Subcutaneous abdominal adipose tissue (tissue), 5 donors: ENCODE measurements at regions not wholly inside any gene's neighbourhood (a gene's known extent, or its start where the extent isn't known, plus 50 kb on each side); places are given as distances from the start of the nearest gene placed in this dataset.

Experiments used
- H3K27ac ChIP-seq: one replicate; pipeline ENCODE4 v1.7.0; 2013; ENCODE audit warnings: low read depth, mild to moderate bottlenecking, inconsistent platforms, low read length, moderate library complexity
- H3K27me3 ChIP-seq, 5 donors: one replicate each; pipeline ENCODE4 v1.7.0; 2013; ENCODE audit warnings: low read length in 5 of 5, inconsistent platforms in 1 of 5; ENCODE audit not compliant: control insufficient read depth in 5 of 5, insufficient read depth in 4 of 5
- H3K36me3 ChIP-seq, 5 donors: one replicate each; pipeline ENCODE4 v1.7.0; 2013; ENCODE audit warnings: low read length in 5 of 5; ENCODE audit not compliant: control insufficient read depth in 5 of 5, insufficient read depth in 5 of 5
- H3K4me1 ChIP-seq, 5 donors: one replicate each; pipeline ENCODE4 v1.7.0; 2013; ENCODE audit warnings: low read length in 5 of 5, mild to moderate bottlenecking in 3 of 5, moderate library complexity in 1 of 5; ENCODE audit not compliant: control insufficient read depth in 5 of 5, insufficient read depth in 5 of 5
- H3K4me3 ChIP-seq, 5 donors: one replicate each; pipeline ENCODE4 v1.7.0; 2013; ENCODE audit warnings: low read length in 5 of 5, low read depth in 1 of 5
- H3K9ac ChIP-seq, 5 donors: one replicate each; pipeline ENCODE4 v1.7.0; 2013; ENCODE audit warnings: low read length in 5 of 5, mild to moderate bottlenecking in 4 of 5, moderate library complexity in 3 of 5
- H3K9me3 ChIP-seq, 5 donors: one replicate each; pipeline ENCODE4 v1.7.0; 2013; ENCODE audit warnings: low read length in 5 of 5; ENCODE audit not compliant: control insufficient read depth in 5 of 5
- donor health status: healthy.
- donor health status: healthy.
- donor health status: healthy.
- donor health status: healthy.
- donor health status: healthy.

- H3K4me3 ChIP-seq: peak overlapping the region in 1 of 5 donors; percentile 19
- H3K4me1 ChIP-seq: peaks cover 6 to 35% (median 32%) of the 10 kb centered on the region in 5 donors
- H3K9ac ChIP-seq: peak overlapping the region in 2 of 5 donors; percentile 57 to 58
- no peaks in the 10 kb centered on the region for H3K36me3 ChIP-seq
- no peaks in the 10 kb centered on the region for H3K27me3 ChIP-seq
- H3K27ac ChIP-seq: peak overlapping the region; percentile 88
- peaks cover 0 to 10% (median 6%) of the 10 kb centered on the region in 5 donors for H3K9me3 ChIP-seq
Measured at GRCh38 chr2:236662231-236663185, 92.9 kb downstream of the ACKR3 start.

GRCh38 chr2:236663287-236664101 lies 93.9 kb downstream of the ACKR3 start:
- peak overlapping the region in 3 of 5 donors; percentile 21 to 57 (median 26) for H3K9ac ChIP-seq
- H3K4me3 ChIP-seq: no peak overlapping the region
- no peaks in the 10 kb centered on the region for H3K36me3 ChIP-seq
- peaks cover 0 to 10% (median 6%) of the 10 kb centered on the region in 5 donors for H3K9me3 ChIP-seq
- peaks cover 6 to 35% (median 32%) of the 10 kb centered on the region in 5 donors for H3K4me1 ChIP-seq
- H3K27me3 ChIP-seq: no peaks in the 10 kb centered on the region
- peak overlapping the region; percentile 88 for H3K27ac ChIP-seq

- no peak overlapping the region for H3K4me3 ChIP-seq
- no peaks in the 10 kb centered on the region for H3K27me3 ChIP-seq
- no peak overlapping the region for H3K27ac ChIP-seq
- peaks cover 6 to 35% (median 32%) of the 10 kb centered on the region in 5 donors for H3K4me1 ChIP-seq
- H3K9me3 ChIP-seq: peaks cover 0 to 10% (median 6%) of the 10 kb centered on the region in 5 donors
- no peak overlapping the region for H3K9ac ChIP-seq
- no peaks in the 10 kb centered on the region for H3K36me3 ChIP-seq
Measured at GRCh38 chr2:236664136-236664535, 94.5 kb downstream of the ACKR3 start.

GRCh38 chr2:236665101-236665500 lies 95.5 kb downstream of the ACKR3 start:
- peaks cover 6 to 34% (median 32%) of the 10 kb centered on the region in 5 donors for H3K4me1 ChIP-seq
- H3K27me3 ChIP-seq: no peaks in the 10 kb centered on the region
- H3K4me3 ChIP-seq: no peak overlapping the region
- H3K36me3 ChIP-seq: no peaks in the 10 kb centered on the region
- peaks cover 0 to 10% (median 6%) of the 10 kb centered on the region in 5 donors for H3K9me3 ChIP-seq
- no peak overlapping the region for H3K9ac ChIP-seq
- H3K27ac ChIP-seq: no peak overlapping the region

- H3K4me3 ChIP-seq: no peak overlapping the region
- H3K9ac ChIP-seq: no peak overlapping the region
- peaks cover 0 to 10% (median 6%) of the 10 kb centered on the region in 5 donors for H3K9me3 ChIP-seq
- no peaks in the 10 kb centered on the region for H3K36me3 ChIP-seq
- H3K27me3 ChIP-seq: no peaks in the 10 kb centered on the region
- H3K27ac ChIP-seq: no peak overlapping the region
- peaks cover 6 to 32% (median 28%) of the 10 kb centered on the region in 5 donors for H3K4me1 ChIP-seq
Measured at GRCh38 chr2:236665572-236666118, 96.0 kb downstream of the ACKR3 start.

- no peak overlapping the region for H3K27ac ChIP-seq
- H3K27me3 ChIP-seq: no peaks in the 10 kb centered on the region
- no peak overlapping the region for H3K9ac ChIP-seq
- peaks cover 0 to 10% (median 6%) of the 10 kb centered on the region in 5 donors for H3K9me3 ChIP-seq
- H3K36me3 ChIP-seq: no peaks in the 10 kb centered on the region
- no peak overlapping the region for H3K4me3 ChIP-seq
- peaks cover 4 to 23% (median 17%) of the 10 kb centered on the region in 5 donors for H3K4me1 ChIP-seq
Measured at GRCh38 chr2:236666646-236667204, 97.1 kb downstream of the ACKR3 start.

DNA sequence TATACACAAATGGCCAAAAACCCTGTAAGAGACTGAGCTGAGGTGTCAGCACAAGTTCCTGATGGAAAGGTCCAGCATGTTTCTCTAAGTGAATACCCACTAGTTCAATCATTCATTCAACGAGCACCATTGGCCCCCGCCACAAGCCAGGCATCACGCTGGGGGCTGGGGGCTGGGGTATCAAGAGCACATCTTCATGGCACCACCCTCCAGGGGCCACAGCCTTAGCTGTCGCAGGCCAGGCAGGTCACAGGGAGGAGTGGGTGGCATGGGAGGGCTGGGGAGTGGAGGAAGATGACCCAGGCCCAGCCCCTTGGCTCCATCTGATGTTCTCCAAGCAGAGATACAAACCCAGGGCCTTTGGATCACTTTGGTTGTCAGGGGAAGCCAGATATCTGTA lies 97.9 kb downstream of the ACKR3 start:
- Histone ChIP-seq H3K9ac (no peak overlapping the region), H3K36me3 (no peaks in the 10 kb centered on the region), H3K27me3 (no peaks in the 10 kb centered on the region), H3K9me3 (peaks cover 0 to 10% (median 6%) of the 10 kb centered on the region in 5 donors), H3K4me3 (no peak overlapping the region), H3K27ac (no peak overlapping the region), H3K4me1 (peaks cover 4 to 16% (median 13%) of the 10 kb centered on the region in 5 donors)

DNA sequence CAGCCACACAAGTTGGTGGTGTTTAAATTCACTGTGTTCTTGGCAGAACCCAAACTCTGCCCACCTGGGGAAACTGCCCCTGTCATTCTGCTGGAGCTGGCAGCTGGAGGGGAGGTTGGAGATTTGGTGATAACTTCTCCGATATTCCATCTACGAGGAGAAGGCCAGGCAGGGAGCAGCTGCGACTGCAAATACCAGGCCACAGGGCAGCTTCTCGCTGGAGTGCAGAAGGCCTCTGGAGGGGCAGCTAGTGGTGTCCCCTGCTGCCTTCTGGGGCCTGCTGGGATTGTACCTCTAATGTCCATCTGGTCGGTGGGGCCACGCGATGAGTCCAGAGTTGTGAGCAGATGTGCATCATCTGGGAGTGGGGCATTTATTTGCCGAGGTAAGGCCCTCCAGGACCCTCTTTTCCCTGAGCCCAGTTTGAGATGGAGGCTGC lies 98.9 kb downstream of the ACKR3 start:
- H3K4me3 ChIP-seq: no peak overlapping the region
- H3K9ac ChIP-seq: no peak overlapping the region
- H3K4me1 ChIP-seq: peaks cover 3 to 6% (median 3%) of the 10 kb centered on the region in 5 donors
- no peaks in the 10 kb centered on the region for H3K27me3 ChIP-seq
- H3K27ac ChIP-seq: no peak overlapping the region
- H3K9me3 ChIP-seq: peaks cover 0 to 10% (median 6%) of the 10 kb centered on the region in 5 donors
- H3K36me3 ChIP-seq: no peaks in the 10 kb centered on the region

GRCh38 chr2:236670235-236670620 lies 100.6 kb downstream of the ACKR3 start:
- peaks cover 0 to 10% (median 6%) of the 10 kb centered on the region in 5 donors for H3K9me3 ChIP-seq
- H3K36me3 ChIP-seq: no peaks in the 10 kb centered on the region
- no peak overlapping the region for H3K27ac ChIP-seq
- no peaks in the 10 kb centered on the region for H3K27me3 ChIP-seq
- H3K4me3 ChIP-seq: no peak overlapping the region
- peaks cover 0 to 10% (median 7%) of the 10 kb centered on the region in 5 donors for H3K4me1 ChIP-seq
- H3K9ac ChIP-seq: no peak overlapping the region
